Endothelial cell of umbilical vein (primary cell): ENCODE measurements at regions not wholly inside any gene's neighbourhood (a gene's known extent, or its start where the extent isn't known, plus 50 kb on each side); places are given as distances from the start of the nearest gene placed in this dataset.

Experiments
- CTCF ChIP-seq, 2 donors: IDR thresholded peaks; 1 replicate in 1 of 2; 2 replicates in 1 of 2; pipeline ENCODE4 v1.5.1; 2011; ENCODE audit warnings: low read length in 2 of 2, mild to moderate bottlenecking in 2 of 2, moderate library complexity in 2 of 2, control low read depth in 1 of 2, inconsistent platforms in 1 of 2, low read depth in 1 of 2; ENCODE audit not compliant: insufficient read depth in 1 of 2; ENCODE audit errors: extremely low read depth in 1 of 2
- EZH2 ChIP-seq: IDR thresholded peaks from 2 replicates; pipeline ENCODE4 v1.6.1; 2012; ENCODE audit warnings: borderline replicate concordance, low read depth, mild to moderate bottlenecking, moderate library complexity, low read length, inconsistent platforms; ENCODE audit not compliant: severe bottlenecking
- FOS ChIP-seq: IDR thresholded peaks from 2 replicates; pipeline ENCODE4 v1.6.1; 2011; ENCODE audit warnings: mild to moderate bottlenecking, low read length, moderate library complexity, borderline replicate concordance; ENCODE audit not compliant: insufficient read depth
- GATA2 ChIP-seq: IDR thresholded peaks from 2 replicates; pipeline ENCODE4 v1.7.0; 2011; ENCODE audit warnings: low read depth, mild to moderate bottlenecking, moderate library complexity, mixed read lengths, low read length; ENCODE audit not compliant: insufficient read length, insufficient read depth
- JUN ChIP-seq: IDR thresholded peaks from 2 replicates; pipeline ENCODE4 v1.6.1; 2011; ENCODE audit warnings: borderline replicate concordance, low read depth; ENCODE audit not compliant: insufficient read length, insufficient read depth
- MAX ChIP-seq: IDR thresholded peaks from 2 replicates; pipeline ENCODE4 v1.6.1; 2011; ENCODE audit not compliant: insufficient read depth, insufficient read length
- MYC ChIP-seq: IDR thresholded peaks from one replicate; pipeline ENCODE4 v1.6.1; 2011; ENCODE audit warnings: mild to moderate bottlenecking, low read depth, low read length
- POLR2A ChIP-seq: IDR thresholded peaks from 2 replicates; pipeline ENCODE4 v1.6.1; 2012; ENCODE audit warnings: low read depth, mild to moderate bottlenecking, control low read depth, low read length
- POLR2AphosphoS5 ChIP-seq: IDR thresholded peaks from 2 replicates; pipeline ENCODE4 v1.6.1; 2012; ENCODE audit warnings: low read depth, mild to moderate bottlenecking, control low read depth, low read length, moderate library complexity; ENCODE audit not compliant: insufficient read depth

DNA sequence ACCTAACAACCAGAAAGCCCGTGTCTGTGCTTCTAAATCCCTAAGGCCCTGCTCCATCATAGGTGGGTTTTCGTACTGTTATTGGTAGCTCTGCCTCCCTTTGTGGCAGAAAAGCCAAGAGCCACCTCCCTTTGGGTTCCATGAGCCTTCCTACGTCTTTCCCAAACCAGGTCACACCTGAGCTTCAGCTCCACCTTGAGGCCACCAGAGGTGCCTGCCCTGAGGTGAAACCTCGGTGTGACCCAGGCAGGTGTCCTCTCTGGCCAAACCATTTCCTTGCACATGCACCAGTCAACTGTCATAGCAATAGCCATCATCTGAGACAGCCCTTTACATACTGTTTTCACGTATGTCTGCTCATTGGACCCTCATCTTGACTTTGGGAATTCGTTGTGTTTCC lies 188.0 kb upstream of the RBPJ start:
- TF ChIP-seq CTCF (IDR thresholded peaks at IDR 0.05; ENCODE audit: extremely low read depth in 1 of 2, insufficient read depth in 1 of 2, low read depth in 1 of 2, low read length in 2 of 2): no peak
- no peak for TF ChIP-seq EZH2
- no peak for TF ChIP-seq POLR2AphosphoS5
- TF ChIP-seq POLR2A: no peak
- no peak for TF ChIP-seq MAX
- no peak for TF ChIP-seq JUN
- no peak for TF ChIP-seq MYC
- no peak for TF ChIP-seq FOS
- TF ChIP-seq GATA2: no peak
